NCI-H774 (cell line): ENCODE measurements at regions not wholly inside any gene's neighbourhood (a gene's known extent, or its start where the extent isn't known, plus 50 kb on each side); places are given as distances from the start of the nearest gene placed in this dataset.

Experiments
- DNase-seq: peaks from one replicate; lab custom pipeline; 2025; lab: John Stamatoyannopoulos, UW

DNA sequence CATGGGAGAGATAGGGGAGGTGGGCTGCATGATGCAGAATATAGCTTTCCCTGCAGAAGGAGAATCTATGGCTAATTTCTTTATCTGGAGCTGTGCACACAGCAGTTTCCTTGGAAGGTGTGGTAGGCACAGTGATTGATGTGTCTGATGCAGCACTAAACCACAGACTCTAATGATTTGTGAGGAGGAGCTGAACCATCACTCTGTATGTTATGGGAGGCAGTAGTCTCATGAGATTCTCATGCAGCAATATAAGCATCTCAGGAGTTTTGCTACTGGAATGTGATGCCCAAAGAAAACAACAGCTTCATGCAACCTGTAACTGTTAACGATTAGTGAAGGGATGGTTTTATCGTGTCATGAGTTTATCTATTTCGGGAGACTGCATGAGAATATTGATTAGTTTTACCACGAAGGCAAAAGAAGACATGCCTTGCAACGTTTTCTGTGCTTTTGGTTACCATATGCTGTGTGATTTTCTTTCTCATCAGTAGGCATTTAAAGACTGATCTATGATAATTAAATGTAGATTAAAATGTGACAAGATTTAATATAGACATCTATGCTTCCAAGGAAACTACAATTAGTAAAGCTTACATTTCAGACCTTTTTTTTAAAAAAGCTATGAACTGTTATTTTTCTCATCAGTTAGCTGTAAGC lies 286.8 kb downstream of the ARL6IP6 start:
- no peak for DNase-seq

DNA sequence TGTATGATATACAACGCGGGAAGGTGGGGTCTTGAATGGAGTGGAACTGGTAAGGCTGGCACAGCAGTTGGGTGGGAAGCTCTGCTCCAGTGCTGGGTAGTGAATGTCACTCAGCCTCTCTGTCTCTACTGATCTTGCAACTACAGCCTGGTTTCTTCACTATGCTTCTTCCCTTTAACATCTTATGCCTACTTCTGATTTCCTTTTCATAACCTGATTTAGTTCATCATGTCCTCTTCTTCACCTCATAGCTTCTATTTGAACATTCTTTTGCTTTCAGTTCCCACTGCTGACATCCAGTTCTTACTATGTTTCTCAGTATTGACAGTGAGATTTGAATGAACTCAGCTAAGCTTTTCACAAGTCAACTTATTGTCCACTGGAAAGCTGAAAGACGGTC lies 286.2 kb downstream of the ARL6IP6 start:
- no peak for DNase-seq

DNA sequence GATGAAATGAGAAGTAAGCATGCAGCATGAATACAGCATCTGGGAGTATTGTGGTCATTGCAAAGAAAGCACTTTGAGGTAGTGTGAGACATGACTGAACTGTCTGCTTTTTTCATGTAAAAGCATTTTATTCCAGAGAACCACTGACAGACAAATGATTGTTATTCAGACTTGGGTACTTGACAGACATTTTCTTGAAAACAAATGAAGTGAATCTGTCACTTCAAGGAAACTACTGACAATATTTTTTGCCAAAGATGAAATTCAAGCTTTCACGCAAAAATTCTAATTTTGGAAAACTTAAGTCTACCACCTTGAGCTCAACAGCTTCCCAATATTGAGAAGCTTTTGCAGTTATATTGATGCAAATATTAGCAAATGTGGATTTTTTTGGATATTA lies 255.7 kb downstream of the ARL6IP6 start:
- no peak for DNase-seq

DNA sequence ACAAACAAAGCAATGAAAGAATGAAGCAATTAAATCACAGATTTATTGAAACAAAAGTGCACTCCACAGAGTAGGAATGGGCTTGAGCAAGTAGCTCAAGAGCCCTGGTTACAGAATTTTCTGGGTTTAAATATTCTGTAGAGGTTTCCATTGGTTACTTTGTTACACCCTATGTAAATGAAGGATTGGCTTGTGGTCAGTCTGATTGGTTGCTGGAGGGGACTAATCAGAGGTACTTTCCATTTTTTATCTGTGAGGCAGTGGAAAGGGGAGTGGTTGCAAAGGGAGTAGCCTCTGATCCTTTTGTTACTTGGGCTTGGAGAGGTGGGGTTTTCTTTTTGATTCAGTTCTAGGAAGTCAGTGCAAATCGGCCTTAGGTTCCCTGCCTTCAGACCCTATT lies 253.3 kb downstream of the ARL6IP6 start:
- DNase-seq: no peak

DNA sequence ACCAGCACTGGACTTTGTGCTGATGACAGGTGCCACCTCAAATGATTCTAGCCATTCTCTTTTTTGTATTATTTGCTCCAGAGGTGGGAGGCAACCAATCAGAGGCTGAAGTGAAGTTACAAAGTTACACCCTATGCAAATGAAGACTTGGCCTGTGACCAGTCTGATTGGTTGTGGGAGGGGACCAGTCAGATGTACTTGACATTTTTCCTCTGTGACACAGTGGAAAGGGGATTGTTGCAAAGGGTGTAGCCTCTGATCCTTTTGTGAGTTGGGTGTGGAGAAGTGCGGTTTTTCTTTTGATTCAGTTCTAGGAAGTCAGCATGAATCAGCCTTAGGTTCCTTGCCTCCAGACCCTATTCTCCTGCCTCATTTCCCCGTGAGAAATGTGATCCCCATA lies 244.0 kb downstream of the ARL6IP6 start:
- DNase-seq: no peak

DNA sequence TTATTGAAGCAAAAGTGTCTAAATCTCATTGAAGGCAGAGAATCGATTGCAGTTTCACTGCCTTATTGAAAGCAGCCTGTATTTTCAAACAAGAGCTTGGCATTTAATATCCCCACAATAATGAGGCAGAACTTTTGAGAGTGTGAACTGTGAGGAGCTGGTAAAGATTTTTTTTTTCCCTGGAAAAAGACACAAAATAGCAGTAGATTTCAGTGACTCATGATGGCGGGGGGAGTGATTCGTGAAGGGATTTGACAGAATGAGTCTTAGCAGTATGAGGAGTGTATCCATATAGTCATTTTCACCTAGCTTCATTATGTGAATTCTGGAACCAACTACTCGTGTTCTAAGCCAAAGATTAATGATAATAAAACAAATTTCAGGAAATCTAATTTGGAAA lies 242.9 kb downstream of the ARL6IP6 start:
- DNase-seq: no peak

DNA sequence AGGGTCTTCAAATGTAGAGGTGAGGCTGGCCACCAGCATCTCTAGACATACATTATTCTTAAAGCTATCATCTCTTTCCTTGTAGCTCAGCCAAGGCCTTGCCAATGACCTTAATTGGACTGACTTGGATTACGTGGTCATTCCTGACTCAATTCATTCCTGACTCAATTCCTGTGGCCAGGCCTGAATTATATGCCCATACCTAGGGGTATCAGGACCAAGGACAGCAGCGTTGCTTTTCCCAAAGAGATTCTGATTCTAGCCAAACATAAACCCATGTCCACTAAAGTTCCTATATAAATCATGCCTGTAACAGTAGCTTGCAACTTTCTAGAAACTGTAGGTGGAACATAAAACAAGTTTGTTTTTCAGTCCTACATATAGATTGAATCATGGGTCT lies 231.7 kb downstream of the ARL6IP6 start:
- DNase-seq: no peak

DNA sequence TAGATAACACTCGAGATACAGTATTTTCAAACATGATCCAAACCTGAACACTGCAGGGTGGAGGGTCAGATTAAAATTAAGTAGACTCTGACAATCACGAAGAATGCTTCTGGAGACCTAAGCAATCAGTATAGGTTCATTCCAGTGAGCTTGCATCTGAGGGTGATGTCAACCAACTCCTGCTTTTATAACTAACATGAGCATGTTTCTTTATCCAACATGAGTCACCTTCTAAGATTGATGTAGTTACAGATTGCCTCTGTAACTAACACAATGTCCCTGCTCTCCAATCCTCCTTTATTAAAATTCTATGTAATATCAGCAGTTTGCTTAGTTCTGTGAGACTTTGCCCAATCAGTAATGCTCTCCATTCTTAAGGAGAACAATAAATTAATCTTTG lies 225.7 kb downstream of the ARL6IP6 start:
- DNase-seq: no peak

DNA sequence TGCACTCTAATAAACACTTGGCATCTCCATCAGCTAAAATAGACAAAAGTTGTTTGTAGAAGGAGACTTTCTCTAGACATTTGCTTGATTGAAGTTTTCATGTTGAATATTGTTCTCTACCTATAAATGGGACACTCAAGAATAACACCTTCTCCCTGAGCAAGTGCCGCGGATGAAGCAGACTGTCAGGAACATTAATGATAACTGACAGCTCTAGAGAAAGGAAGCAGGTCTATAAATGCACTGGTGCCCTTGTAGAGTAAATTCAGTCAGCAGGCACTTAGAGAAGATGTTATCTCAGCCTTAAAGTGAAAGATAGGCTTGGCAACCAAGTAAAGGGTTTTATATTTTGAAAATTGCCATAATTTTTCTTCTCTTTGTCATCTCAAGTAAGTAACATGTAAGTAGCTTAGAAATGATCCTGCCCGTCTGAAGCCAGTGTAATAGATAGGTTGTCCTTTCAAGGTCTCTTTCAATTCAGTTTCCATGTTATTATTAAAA lies 224.6 kb downstream of the ARL6IP6 start:
- no peak for DNase-seq

DNA sequence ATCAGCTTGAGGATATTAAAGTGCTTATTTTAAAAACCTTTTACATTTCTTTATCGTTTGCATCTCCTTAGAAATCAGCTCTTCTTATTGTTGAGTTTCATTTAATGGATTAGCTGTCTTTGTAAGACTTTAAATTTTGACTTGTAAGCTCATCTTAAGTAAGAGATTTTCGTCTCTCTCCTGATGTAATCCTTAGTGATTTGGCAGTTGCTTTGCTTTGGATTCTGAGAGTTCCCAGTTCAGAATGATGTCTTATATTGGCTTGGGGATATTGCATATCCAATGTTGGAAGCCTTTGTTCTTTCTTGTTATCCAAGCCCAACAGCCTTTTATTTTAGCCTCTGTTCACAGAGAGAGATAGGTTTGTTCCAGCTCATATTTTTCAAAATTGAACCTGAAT lies 212.1 kb downstream of the ARL6IP6 start:
- no peak for DNase-seq

DNA sequence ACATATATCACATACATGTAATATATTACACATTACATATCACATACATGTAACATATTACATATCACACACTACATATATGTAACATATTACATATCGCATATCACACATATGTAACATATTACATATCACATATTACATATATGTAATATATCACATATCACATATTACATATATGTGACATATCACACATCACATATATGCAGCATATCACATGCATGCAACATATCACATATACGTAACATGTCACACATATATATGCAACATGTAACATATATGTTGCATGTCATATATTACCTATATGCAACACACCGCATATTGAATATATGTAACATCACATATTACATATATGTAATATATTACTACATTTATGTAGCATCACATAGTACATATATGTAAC lies 211.2 kb downstream of the ARL6IP6 start:
- no peak for DNase-seq

DNA sequence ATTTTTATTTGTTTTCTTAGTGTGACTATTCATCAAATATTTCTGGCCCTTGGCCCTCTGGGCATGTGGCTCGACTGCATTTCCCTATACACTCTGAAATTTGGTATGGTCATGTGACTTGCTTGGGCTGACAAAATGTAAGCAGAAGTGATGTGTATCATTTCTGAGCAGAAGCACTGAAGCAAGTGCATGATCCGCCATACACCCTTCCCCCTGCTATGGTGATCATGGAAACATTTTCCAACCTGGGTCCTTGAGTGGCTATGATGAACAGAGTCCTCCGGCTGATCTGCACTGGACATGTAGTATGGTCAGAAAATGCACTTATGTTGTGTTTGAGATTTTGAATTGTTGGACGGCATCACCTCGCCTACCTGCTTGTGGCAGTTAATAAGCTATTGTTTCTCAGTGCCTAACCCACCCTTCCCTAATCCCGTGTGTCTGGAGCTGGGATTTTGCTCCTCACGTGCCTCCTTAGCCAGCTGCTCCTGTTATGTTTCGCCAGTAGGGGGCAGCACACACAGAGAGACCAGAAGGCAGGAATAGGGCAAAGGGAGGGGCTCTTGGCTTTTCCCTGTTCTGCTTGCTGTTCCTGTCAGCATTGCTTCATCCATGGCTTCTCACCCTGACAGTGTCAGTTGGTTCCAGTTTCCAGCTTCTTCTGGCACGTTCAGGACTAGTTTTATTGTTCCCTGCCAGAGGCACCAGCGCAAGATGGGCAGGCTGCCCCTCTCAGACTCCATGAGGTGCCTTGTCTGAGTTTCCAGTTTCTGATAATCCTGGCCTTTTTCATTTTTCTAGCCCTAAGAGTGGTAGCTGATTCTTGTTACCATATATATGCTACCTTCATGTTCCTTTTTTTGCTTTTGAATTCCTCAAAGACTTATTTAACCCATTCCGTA lies 207.4 kb downstream of the ARL6IP6 start:
- DNase-seq: peak; percentile 57

DNA sequence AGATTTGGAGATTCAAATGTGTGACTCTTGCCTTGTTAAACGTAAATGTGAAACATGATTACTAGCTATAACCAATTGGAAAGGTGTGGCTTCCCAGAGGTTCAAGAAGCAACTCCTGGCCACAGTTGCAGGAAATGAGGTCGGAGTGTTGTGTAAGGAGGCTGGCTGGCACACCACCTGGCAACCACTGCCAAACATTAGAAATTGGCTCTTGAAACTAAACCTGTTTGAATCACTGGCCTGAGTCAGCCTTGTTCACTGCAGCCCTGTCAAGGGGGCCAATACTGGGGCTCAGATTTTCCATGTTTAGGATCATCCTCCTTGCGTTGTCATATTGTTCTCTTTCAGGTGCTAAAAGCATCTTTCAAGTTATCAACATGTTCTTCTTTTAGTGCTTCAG lies 206.3 kb downstream of the ARL6IP6 start:
- DNase-seq: no peak

DNA sequence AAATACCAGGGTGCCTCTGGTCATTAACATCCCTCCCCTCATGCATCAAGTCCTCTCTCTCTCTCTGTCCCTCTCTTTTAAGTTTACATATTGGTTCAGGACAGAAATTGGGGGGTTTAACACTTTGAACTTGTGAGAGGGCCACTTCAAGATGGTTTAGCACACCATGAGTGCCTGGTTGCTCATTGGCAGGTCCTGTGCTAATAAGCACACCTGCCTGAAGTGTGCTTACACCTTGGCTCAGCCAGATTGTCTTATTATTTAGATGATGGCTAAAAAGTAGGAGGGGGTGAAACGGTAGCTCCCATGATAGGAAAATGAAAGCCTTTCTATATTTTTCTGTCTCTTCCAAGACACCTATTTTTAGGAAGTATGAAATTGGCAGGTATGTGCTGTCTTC lies 205.8 kb downstream of the ARL6IP6 start:
- DNase-seq: no peak

DNA sequence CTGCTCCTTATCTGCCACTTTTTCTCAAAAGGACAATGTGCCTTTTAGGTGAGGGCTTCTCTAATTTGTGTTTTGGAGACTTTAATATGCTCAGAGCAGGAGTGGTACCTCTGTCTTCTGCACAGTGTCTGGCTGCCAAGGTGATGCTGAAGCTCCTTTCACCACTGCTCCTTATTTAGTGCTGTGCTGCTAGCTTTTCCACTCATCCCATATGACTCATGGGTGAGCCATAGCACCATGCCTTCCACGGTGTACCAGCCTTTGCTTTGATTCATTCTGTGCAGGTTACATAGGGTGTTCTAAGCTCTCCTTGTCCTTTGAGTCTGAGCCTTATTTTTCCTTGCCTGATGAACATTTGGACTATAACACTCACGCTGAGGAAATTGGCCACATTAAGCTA lies 202.4 kb downstream of the ARL6IP6 start:
- no peak for DNase-seq

DNA sequence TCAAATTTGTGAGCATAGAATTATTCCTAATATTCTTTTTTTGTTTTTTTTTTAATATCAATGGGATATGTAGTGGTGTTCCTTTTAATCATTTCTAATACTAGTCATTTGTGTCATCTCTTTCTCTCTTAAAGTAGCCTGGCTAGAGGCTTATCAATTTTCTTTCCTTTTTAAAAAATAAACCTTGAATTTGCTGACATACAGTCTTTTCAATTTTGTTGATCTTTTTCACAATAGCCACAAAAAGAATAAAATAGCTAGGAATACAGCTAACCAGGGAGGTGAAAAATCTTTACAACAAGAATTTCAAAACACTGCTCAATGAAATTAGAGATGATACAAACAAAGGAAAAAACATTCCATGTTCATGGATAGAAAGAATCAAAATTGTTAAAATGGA lies 192.6 kb downstream of the ARL6IP6 start:
- DNase-seq: no peak

DNA sequence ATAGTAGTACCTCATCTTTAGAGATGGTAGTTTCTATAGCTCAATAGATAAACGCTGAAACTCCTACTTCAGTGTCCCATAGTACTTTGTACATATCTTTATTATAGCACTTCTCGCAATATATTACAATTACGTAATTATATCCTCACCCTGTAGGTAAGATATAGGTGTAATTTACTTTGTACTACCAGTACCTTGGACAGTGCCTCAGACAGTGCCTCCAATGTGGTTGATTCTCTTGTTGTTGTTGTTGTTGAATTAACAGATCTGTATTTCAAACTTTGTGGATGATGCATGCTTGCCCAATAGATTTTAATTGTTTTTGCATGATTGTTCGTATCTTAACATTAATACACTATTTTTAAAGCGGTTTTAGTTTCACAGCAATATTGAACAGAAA lies 188.6 kb downstream of the ARL6IP6 start:
- DNase-seq: no peak

DNA sequence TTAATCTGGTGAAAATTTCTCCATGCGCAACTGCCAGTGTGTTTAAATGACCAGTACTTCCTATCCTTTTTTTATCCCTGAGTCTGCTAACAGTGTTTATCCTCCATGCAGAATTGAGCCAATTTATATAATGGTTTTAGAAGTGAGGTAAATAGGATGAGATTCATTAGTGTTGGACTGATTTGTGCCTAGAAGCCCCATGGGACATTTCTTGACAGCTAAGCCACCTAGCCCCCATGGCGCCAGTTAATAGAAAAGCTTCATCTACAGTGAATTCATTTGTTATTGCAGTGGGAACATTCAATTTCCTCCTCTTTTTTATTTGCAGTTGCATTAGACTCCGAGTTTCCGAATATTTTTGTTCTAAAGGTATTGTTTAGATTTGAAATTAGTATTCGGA lies 175.6 kb downstream of the ARL6IP6 start:
- no peak for DNase-seq

DNA sequence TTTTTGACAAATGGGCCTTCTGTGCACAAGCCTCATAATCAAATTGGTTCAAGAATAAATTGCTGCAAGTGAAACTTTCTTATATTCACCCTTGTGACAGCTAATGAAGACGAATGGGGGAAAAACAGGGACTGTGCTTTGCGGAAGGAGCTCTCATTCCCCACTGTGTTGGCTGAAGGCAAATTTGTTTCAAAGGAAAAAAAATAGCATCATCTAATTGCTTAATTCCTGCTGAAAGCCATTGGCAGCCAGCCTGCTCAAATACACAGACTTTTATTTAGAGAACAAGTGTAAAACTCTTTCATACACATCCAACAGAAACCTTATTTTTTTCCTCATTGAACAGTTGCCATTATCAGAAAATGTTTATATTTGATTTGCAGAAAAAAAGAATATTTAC lies 172.3 kb downstream of the ARL6IP6 start:
- DNase-seq: peak; percentile 66

DNA sequence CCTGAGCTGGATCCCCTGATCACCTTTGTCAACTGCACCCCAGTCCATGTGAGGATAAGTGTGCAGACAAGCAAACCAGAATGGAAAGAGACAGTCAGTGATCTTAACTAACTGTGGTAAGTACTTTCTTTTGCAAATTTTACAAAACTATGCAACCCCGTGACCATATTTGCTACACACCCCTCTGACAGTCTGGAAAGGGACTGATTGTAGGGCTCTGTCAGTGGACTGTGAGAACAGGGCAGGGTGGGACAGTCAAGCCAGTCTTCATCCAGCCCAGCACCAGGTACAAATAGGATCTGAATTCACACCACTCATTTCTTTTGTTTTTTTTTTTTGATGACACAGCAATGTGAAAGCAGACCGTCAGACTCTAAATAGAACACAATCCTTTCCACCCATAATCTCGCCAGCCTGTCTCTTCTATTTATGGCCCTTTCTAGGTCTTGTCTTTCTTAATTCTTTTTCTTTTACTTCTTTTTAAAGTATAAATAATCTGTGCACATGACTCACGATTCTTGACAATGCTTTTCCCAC lies 165.6 kb downstream of the ARL6IP6 start:
- no peak for DNase-seq

DNA sequence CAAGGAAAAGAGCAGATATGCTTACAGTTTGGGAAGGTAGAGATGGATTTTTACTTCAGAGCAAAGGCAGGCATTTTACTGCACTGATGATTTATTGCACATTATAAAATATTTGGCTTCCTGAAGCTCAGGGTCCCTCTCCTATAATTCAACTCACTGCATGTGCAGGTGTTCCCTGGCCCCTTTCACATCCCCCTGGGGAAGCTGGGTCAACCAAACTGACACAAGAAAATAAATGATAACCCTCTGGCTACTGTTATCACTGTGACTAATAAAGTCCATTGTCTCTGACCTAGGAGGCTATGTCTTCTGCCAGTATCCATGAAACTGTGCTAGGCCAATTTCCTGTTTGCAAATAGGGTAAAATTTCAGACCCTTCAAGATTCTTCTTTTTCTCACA lies 163.1 kb downstream of the ARL6IP6 start:
- DNase-seq: no peak

DNA sequence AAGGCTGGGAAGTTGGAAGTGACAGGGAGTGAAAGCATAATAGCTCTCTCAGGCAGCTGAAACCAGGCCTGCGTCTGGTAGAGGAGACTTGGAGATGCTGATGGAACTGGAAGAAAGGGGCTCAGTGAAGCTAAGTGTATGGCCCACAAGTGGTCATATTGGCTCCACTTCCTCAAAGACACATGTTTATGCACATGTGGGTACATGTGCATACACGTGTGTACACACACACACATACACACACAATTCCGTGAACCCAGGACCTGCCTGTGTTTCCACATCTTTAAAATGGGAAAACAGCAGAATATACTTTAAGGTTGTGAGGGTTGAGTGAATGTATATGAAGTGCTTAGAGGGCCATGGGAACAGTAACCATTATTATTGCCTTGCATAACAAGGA lies 160.9 kb downstream of the ARL6IP6 start:
- DNase-seq: no peak
